Fibroblast of the aortic adventitia (primary cell): ENCODE measurements at regions not wholly inside any gene's neighbourhood (a gene's known extent, or its start where the extent isn't known, plus 50 kb on each side); places are given as distances from the start of the nearest gene placed in this dataset.

ENCODE experiments used
- DNase-seq: peaks from one replicate; pipeline ENCODE4 v3.0.0-alpha.2; 2010; ENCODE audit warnings: low read depth
- H3K4me3 ChIP-seq: 2 replicates; pipeline ENCODE4 v1.5.1; 2011; ENCODE audit warnings: low read depth, mild to moderate bottlenecking, control low read depth, low read length, moderate library complexity
- TF ChIP-seq, protein P1 (sequence below): IDR thresholded peaks from 2 replicates; pipeline ENCODE4 v1.5.1; 2011; ENCODE audit warnings: mild to moderate bottlenecking, low read length, control low read depth, inconsistent platforms; ENCODE audit not compliant: insufficient read depth

GRCh38 chr5:12652201-12652600 is 748.0 kb upstream of the CTNND2 start:
- TF ChIP-seq, protein P1, sequence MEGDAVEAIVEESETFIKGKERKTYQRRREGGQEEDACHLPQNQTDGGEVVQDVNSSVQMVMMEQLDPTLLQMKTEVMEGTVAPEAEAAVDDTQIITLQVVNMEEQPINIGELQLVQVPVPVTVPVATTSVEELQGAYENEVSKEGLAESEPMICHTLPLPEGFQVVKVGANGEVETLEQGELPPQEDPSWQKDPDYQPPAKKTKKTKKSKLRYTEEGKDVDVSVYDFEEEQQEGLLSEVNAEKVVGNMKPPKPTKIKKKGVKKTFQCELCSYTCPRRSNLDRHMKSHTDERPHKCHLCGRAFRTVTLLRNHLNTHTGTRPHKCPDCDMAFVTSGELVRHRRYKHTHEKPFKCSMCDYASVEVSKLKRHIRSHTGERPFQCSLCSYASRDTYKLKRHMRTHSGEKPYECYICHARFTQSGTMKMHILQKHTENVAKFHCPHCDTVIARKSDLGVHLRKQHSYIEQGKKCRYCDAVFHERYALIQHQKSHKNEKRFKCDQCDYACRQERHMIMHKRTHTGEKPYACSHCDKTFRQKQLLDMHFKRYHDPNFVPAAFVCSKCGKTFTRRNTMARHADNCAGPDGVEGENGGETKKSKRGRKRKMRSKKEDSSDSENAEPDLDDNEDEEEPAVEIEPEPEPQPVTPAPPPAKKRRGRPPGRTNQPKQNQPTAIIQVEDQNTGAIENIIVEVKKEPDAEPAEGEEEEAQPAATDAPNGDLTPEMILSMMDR: no peak
- DNase-seq: no peak
- no peak overlapping the region for H3K4me3 ChIP-seq

DNA sequence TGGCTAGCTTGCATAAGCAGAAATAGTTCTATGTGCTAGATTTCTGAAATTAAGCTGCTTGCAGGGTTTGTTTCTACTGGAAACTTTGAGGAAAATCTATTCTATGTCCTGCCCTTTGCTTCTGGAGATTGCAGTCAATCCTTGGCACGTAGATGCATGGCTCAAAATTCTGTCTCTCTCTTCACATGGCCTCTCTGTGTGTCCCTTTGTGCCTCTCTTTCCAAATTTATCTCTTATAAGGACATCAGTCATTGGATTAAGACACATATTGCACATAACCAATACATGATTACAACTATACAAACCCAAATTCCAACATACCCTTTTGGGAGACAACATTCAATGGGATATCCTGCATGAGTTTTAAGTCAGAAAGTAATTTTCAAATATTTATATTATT is 744.3 kb upstream of the CTNND2 start:
- no peak overlapping the region for H3K4me3 ChIP-seq
- DNase-seq: no peak
- TF ChIP-seq, protein P1: no peak

DNA sequence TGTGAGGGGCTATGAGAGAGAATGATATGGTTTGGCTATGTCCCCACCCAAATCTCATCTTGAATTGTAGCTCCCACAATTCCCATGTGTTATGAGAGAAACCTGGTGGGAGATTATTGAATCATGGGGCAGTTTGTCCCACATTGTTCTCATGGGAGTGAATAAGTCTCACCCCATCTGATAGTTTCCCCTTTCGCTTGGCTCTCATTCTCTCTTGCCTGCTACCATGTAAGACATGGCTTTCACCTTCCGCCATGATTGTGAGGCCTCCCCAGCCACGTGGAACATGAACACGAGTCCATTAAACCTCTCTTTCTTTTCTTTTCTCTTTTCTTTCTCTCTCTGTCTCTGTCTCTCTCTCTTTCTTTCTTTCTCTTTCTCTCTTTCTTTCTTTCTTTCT is 743.4 kb upstream of the CTNND2 start:
- TF ChIP-seq, protein P1: no peak
- H3K4me3 ChIP-seq: no peak overlapping the region
- DNase-seq: no peak

DNA sequence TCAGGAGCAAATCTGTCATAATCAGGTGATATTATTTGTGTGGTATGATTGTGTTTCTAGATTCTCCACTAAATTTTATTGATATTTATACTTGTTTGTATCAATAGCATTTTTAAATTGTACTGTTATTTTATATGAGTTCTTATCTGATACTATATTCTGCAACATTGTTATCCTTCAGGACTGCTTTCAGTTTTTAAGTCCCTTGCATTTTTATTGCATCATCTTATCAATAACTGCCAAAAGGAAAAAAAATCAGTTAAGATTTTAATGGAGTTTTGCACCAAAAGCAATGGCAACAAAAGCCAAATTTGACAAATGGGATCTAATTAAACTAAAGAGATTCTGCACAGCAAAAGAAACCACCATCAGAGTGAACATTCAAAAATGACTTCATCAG is 741.3 kb upstream of the CTNND2 start:
- no peak for DNase-seq
- TF ChIP-seq, protein P1: no peak
- no peak overlapping the region for H3K4me3 ChIP-seq

- DNase-seq: no peak
- TF ChIP-seq, protein P1: no peak
- H3K4me3 ChIP-seq: no peak overlapping the region
Measured at GRCh38 chr5:12636209-12636608, 732.0 kb upstream of the CTNND2 start.

- no peak overlapping the region for H3K4me3 ChIP-seq
- TF ChIP-seq, protein P1: no peak
- no peak for DNase-seq
Measured at GRCh38 chr5:12626556-12626955, 722.3 kb upstream of the CTNND2 start.

- H3K4me3 ChIP-seq: no peak overlapping the region
- DNase-seq: no peak
- TF ChIP-seq, protein P1: no peak
Measured at GRCh38 chr5:12625667-12626263, 721.5 kb upstream of the CTNND2 start.
